PC-9 (cell line): ENCODE measurements at regions not wholly inside any gene's neighbourhood (a gene's known extent, or its start where the extent isn't known, plus 50 kb on each side); places are given as distances from the start of the nearest gene placed in this dataset.
"Not testable (repeated sequence)": the region's sequence is repeated elsewhere in the genome, so short reads cannot be mapped to it uniquely, and the experiment has no call there.

ENCODE experiments used
- EZH2 ChIP-seq: fragments of 200-600 bp; sonication (generic); IDR thresholded peaks from 2 replicates; pipeline ENCODE4 v1.8.0; 2017; ENCODE audit warnings: antibody characterized with exemption, low read depth
- TF ChIP-seq, protein P1 (sequence below): fragments of 200-600 bp; sonication (generic); conservative IDR thresholded peaks from 2 replicates; pipeline ENCODE4 v1.6.1; 2017; ENCODE audit warnings: mixed run types, antibody characterized with exemption, mild to moderate bottlenecking, moderate library complexity

GRCh38 chr5:82506390-82506789, 228.2 kb upstream of the RPS23 start:
- TF ChIP-seq, protein P1, sequence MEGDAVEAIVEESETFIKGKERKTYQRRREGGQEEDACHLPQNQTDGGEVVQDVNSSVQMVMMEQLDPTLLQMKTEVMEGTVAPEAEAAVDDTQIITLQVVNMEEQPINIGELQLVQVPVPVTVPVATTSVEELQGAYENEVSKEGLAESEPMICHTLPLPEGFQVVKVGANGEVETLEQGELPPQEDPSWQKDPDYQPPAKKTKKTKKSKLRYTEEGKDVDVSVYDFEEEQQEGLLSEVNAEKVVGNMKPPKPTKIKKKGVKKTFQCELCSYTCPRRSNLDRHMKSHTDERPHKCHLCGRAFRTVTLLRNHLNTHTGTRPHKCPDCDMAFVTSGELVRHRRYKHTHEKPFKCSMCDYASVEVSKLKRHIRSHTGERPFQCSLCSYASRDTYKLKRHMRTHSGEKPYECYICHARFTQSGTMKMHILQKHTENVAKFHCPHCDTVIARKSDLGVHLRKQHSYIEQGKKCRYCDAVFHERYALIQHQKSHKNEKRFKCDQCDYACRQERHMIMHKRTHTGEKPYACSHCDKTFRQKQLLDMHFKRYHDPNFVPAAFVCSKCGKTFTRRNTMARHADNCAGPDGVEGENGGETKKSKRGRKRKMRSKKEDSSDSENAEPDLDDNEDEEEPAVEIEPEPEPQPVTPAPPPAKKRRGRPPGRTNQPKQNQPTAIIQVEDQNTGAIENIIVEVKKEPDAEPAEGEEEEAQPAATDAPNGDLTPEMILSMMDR = not testable (repeated sequence)
- not testable (repeated sequence) for TF ChIP-seq EZH2
